ENCODE measurements at regions not wholly inside any gene's neighbourhood (a gene's known extent, or its start where the extent isn't known, plus 50 kb on each side); places are given as distances from the start of the nearest gene placed in this dataset.

GRCh38 chr4:145414841-145415240 lies 66.8 kb upstream of the SMAD1 start:
- no TSS peak for BruUV-seq (replicated peaks)
- no peaks in the 10 kb centered on the region for H4K20me1 ChIP-seq (ENCODE audit: insufficient read depth)
- no peak overlapping the region for H2AFZ ChIP-seq
- ChIA-PET CTCF (no interaction called here), POLR2A (ENCODE audit: unreplicated experiment) (no interaction called here)
- no peak overlapping the region for H3K27ac ChIP-seq
- H3K4me3 ChIP-seq = no peak overlapping the region
- intact Hi-C loops (cut with micrococcal nuclease; ENCODE audit: unreplicated experiment) = no loop called here
- no peaks in the 10 kb centered on the region for H3K79me2 ChIP-seq (ENCODE audit: low read depth)
- H3K9me2 ChIP-seq (ENCODE audit: insufficient read depth) = no peaks in the 10 kb centered on the region
- no peak overlapping the region for H3K4me2 ChIP-seq
- no peaks in the 10 kb centered on the region for H3K27me3 ChIP-seq (ENCODE audit: insufficient read depth, low read depth)
- H3K4me1 ChIP-seq (replicated peaks; ENCODE audit: insufficient read depth) = no peaks in the 10 kb centered on the region
- TF ChIP-seq EZH2 (IDR thresholded peaks at IDR 0.05; ENCODE audit: low read depth) (no peak), CTCF (conservative IDR thresholded peaks at IDR 0.05) (no peak)
- no peaks in the 10 kb centered on the region for H3K36me3 ChIP-seq (ENCODE audit: low read depth)
- no peaks in the 10 kb centered on the region for H3K9me3 ChIP-seq (ENCODE audit: insufficient read depth, low read depth)
- no peaks in the 10 kb centered on the region for H3F3A ChIP-seq (ENCODE audit: insufficient read depth, low read depth)
- no peak for DNase-seq

GRCh38 chr4:145414226-145414625 lies 67.4 kb upstream of the SMAD1 start:
- no peaks in the 10 kb centered on the region for H3F3A ChIP-seq (ENCODE audit: insufficient read depth, low read depth)
- no peak overlapping the region for H3K4me2 ChIP-seq
- no peaks in the 10 kb centered on the region for H3K36me3 ChIP-seq (ENCODE audit: low read depth)
- TF ChIP-seq CTCF (conservative IDR thresholded peaks at IDR 0.05) (no peak), EZH2 (IDR thresholded peaks at IDR 0.05; ENCODE audit: low read depth) (no peak)
- no peaks in the 10 kb centered on the region for H3K9me3 ChIP-seq (ENCODE audit: insufficient read depth, low read depth)
- H4K20me1 ChIP-seq (ENCODE audit: insufficient read depth) = no peaks in the 10 kb centered on the region
- no peaks in the 10 kb centered on the region for H3K79me2 ChIP-seq (ENCODE audit: low read depth)
- no peak overlapping the region for H2AFZ ChIP-seq
- DNase-seq = no peak
- H3K4me3 ChIP-seq = no peak overlapping the region
- H3K27me3 ChIP-seq (ENCODE audit: insufficient read depth, low read depth) = no peaks in the 10 kb centered on the region
- POLR2A ChIA-PET (ENCODE audit: unreplicated experiment) = interaction anchor here (0.6 kb wide), 1 partner anchor 14 kb away, joined by 3 read pairs; no protein-coding TSS in a partner anchor
- no peaks in the 10 kb centered on the region for H3K9me2 ChIP-seq (ENCODE audit: insufficient read depth)
- no peak overlapping the region for H3K27ac ChIP-seq
- CTCF ChIA-PET = no interaction called here
- H3K4me1 ChIP-seq (replicated peaks; ENCODE audit: insufficient read depth) = no peaks in the 10 kb centered on the region
- intact Hi-C loops (cut with micrococcal nuclease; ENCODE audit: unreplicated experiment) = no loop called here
- BruUV-seq (replicated peaks) = no TSS peak

- H3K79me2 ChIP-seq (ENCODE audit: low read depth) = no peaks in the 10 kb centered on the region
- H3K4me1 ChIP-seq (replicated peaks; ENCODE audit: insufficient read depth) = no peaks in the 10 kb centered on the region
- H3K9me2 ChIP-seq (ENCODE audit: insufficient read depth) = no peaks in the 10 kb centered on the region
- TF ChIP-seq CTCF (conservative IDR thresholded peaks at IDR 0.05) (no peak), EZH2 (IDR thresholded peaks at IDR 0.05; ENCODE audit: low read depth) (no peak)
- CTCF ChIA-PET = no interaction called here
- intact Hi-C loops (cut with micrococcal nuclease; ENCODE audit: unreplicated experiment) = no loop called here
- H3K9me3 ChIP-seq (ENCODE audit: insufficient read depth, low read depth) = no peaks in the 10 kb centered on the region
- no peaks in the 10 kb centered on the region for H3K36me3 ChIP-seq (ENCODE audit: low read depth)
- H2AFZ ChIP-seq = no peak overlapping the region
- no peak overlapping the region for H3K4me2 ChIP-seq
- H3K4me3 ChIP-seq = no peak overlapping the region
- no peak overlapping the region for H3K27ac ChIP-seq
- no peaks in the 10 kb centered on the region for H4K20me1 ChIP-seq (ENCODE audit: insufficient read depth)
- DNase-seq = no peak
- H3K27me3 ChIP-seq (ENCODE audit: insufficient read depth, low read depth) = no peaks in the 10 kb centered on the region
- H3F3A ChIP-seq (ENCODE audit: insufficient read depth, low read depth) = no peaks in the 10 kb centered on the region
- POLR2A ChIA-PET (ENCODE audit: unreplicated experiment) = no interaction called here
- no TSS peak for BruUV-seq (replicated peaks)
Measured at GRCh38 chr4:145406970-145407369, 74.7 kb upstream of the SMAD1 start.
